HCT116 (cell line): ENCODE measurements at regions not wholly inside any gene's neighbourhood (a gene's known extent, or its start where the extent isn't known, plus 50 kb on each side); places are given as distances from the start of the nearest gene placed in this dataset.

Experiments used
- ATAC-seq: fragments of 200-7000 bp; cut with Tn5 transposase; 2 replicates; pipeline ENCODE4 v1.9.1; 2020; ENCODE audit warnings: mild to moderate bottlenecking, moderate library complexity
- BruUV-seq: library from RNA; stranded (reverse); fragments of 400-500 nt; replicated peaks from 2 replicates; lab custom pipeline; 2021; lab: Mats Ljungman, UMichigan
- CTCF ChIA-PET: fragments of 300-600 bp; sonication (Branson Sonifier 250); formaldehyde crosslinking; loops from one replicate; lab custom pipeline; 2021; ENCODE audit warnings: antibody characterized with exemption; lab: Charles Lee
- POLR2A ChIA-PET: fragments of 300-600, 350-600 bp; sonication (Branson Sonifier 250); formaldehyde crosslinking; loops from one replicate; lab custom pipeline; 2021; ENCODE audit warnings: antibody characterized with exemption; lab: Charles Lee
- RAD21 ChIA-PET, 2 experiments: fragments of 300-600 bp; sonication (Branson Sonifier 250); formaldehyde crosslinking; loops; one replicate each; lab custom pipeline; 2023; ENCODE audit warnings: low total read pairs in 2 of 2; ENCODE audit not compliant: uncharacterized antibody in 2 of 2, unreplicated experiment in 2 of 2, low non-redundant PET in 1 of 2; lab: Charles Lee
- DNase-seq: peaks from one replicate; pipeline ENCODE4 v3.0.0-alpha.2; 2010; ENCODE audit warnings: low read depth, low spot score
- H2AFZ ChIP-seq: fragments of 200-600 bp; shearing (Covaris generic), sonication (generic); 2 replicates; pipeline ENCODE4 v1.6.1; 2017; ENCODE audit warnings: low read depth, mixed run types, mixed read lengths, antibody characterized with exemption, low read length; ENCODE audit not compliant: poor library complexity, severe bottlenecking
- H3K27ac ChIP-seq: 2 replicates; pipeline ENCODE4 v1.5.1; 2012; ENCODE audit warnings: low read depth, low read length
- H3K27me3 ChIP-seq: fragments of 200-600 bp; sonication (generic); 2 replicates; pipeline ENCODE4 v1.6.1; 2016; ENCODE audit warnings: mixed run types, low read length, mixed read lengths; ENCODE audit not compliant: insufficient read depth
- H3K36me3 ChIP-seq, 2 experiments: fragments of 200-500 bp in 1 of 2; fragments of 200-600 bp in 1 of 2; sonication (Bioruptor generic) in 1 of 2; sonication (generic) in 1 of 2; 2 replicates each; pipeline versions ENCODE4 v1.5.1 to v1.6.1; 2014 to 2016; ENCODE audit warnings: low read length in 2 of 2, inconsistent platforms in 1 of 2, mixed read lengths in 1 of 2, mixed run types in 1 of 2; ENCODE audit not compliant: insufficient read depth in 2 of 2, control insufficient read depth in 1 of 2
- H3K4me1 ChIP-seq, 2 experiments: fragments of 200-600 bp in 1 of 2; sonication (generic) in 1 of 2; 2 replicates each; pipeline versions ENCODE4 v1.5.1 to v1.6.1; 2012 to 2017; ENCODE audit warnings: low read length in 2 of 2, inconsistent platforms in 1 of 2, mild to moderate bottlenecking in 1 of 2, mixed read lengths in 1 of 2, mixed run types in 1 of 2, moderate library complexity in 1 of 2; ENCODE audit not compliant: insufficient read depth in 2 of 2, control insufficient read depth in 1 of 2
- H3K4me2 ChIP-seq: fragments of 200-600 bp; sonication (generic); 2 replicates; pipeline ENCODE4 v1.6.1; 2017; ENCODE audit warnings: mixed run types, low read length, mixed read lengths
- H3K4me3 ChIP-seq, 2 experiments: fragments of 200-600 bp in 1 of 2; sonication (generic) in 1 of 2; replicated peaks in 1 of 2; 2 replicates each; pipeline ENCODE4 v1.5.1; 2011 to 2016; ENCODE audit warnings: low read length in 2 of 2, control low read depth in 1 of 2, low read depth in 1 of 2, mild to moderate bottlenecking in 1 of 2, mixed read lengths in 1 of 2, mixed run types in 1 of 2
- H3K79me2 ChIP-seq: fragments of 200-600 bp; sonication (generic); 2 replicates; pipeline ENCODE4 v1.6.1; 2017; ENCODE audit warnings: mild to moderate bottlenecking, mixed run types, low read length, moderate library complexity, mixed read lengths; ENCODE audit not compliant: insufficient read depth
- H3K9ac ChIP-seq: fragments of 200-600 bp; sonication (generic); 2 replicates; pipeline ENCODE4 v1.6.1; 2016; ENCODE audit warnings: low read length, mixed read lengths
- H3K9me2 ChIP-seq: fragments of 200-600 bp; sonication (generic), shearing (Covaris generic); 2 replicates; pipeline ENCODE4 v1.6.1; 2017; ENCODE audit warnings: mixed run types, mild to moderate bottlenecking, moderate library complexity; ENCODE audit not compliant: insufficient read depth
- H3K9me3 ChIP-seq, 2 experiments: fragments of 200-500 bp in 1 of 2; fragments of 200-600 bp in 1 of 2; sonication (Bioruptor generic) in 1 of 2; sonication (generic) in 1 of 2; 2 replicates each; pipeline ENCODE4 v1.6.1; 2014 to 2017; ENCODE audit warnings: low read length in 2 of 2, mixed read lengths in 2 of 2, inconsistent platforms in 1 of 2, low read depth in 1 of 2, mild to moderate bottlenecking in 1 of 2, mixed run types in 1 of 2, moderate library complexity in 1 of 2; ENCODE audit not compliant: control insufficient read depth in 1 of 2, insufficient read depth in 1 of 2
- H4K20me1 ChIP-seq: fragments of 200-600 bp; sonication (generic), shearing (Covaris generic); 2 replicates; pipeline ENCODE4 v1.6.1; 2017; ENCODE audit warnings: mixed run types, mild to moderate bottlenecking, moderate library complexity; ENCODE audit not compliant: insufficient read depth
- ATF3 ChIP-seq: IDR thresholded peaks from 2 replicates; pipeline ENCODE4 v1.6.1; 2012
- CEBPB ChIP-seq: IDR thresholded peaks from 2 replicates; pipeline ENCODE4 v1.6.1; 2012; ENCODE audit warnings: low read depth
- CTCF ChIP-seq, 3 experiments: fragments of 200-600 bp in 1 of 3; sonication (generic) in 1 of 3; IDR thresholded peaks in 2 of 3; conservative IDR thresholded peaks in 1 of 3; 2 replicates each; pipeline ENCODE4 v1.5.1; 2012 to 2017; ENCODE audit warnings: low read depth in 2 of 3, low read length in 2 of 3, antibody characterized with exemption in 1 of 3, borderline replicate concordance in 1 of 3, control low read depth in 1 of 3, mild to moderate bottlenecking in 1 of 3, mixed read lengths in 1 of 3, mixed run types in 1 of 3, moderate library complexity in 1 of 3; ENCODE audit not compliant: insufficient read depth in 1 of 3
- ELF1 ChIP-seq: IDR thresholded peaks from 2 replicates; pipeline ENCODE4 v1.6.1; 2012; ENCODE audit warnings: low read depth, borderline replicate concordance
- EZH2 ChIP-seq: fragments of 200-600 bp; sonication (generic); IDR thresholded peaks from 2 replicates; pipeline ENCODE4 v1.6.1; 2017; ENCODE audit warnings: antibody characterized with exemption, mixed run types
- EZH2phosphoT487 ChIP-seq: fragments of 200-600 bp; IDR thresholded peaks from 2 replicates; pipeline ENCODE4 v1.6.1; 2018; ENCODE audit warnings: antibody characterized with exemption, borderline replicate concordance
- FOSL1 ChIP-seq: IDR thresholded peaks from 2 replicates; pipeline ENCODE4 v1.6.1; 2012; ENCODE audit warnings: low read depth
- POLR2A ChIP-seq: IDR thresholded peaks from 2 replicates; pipeline ENCODE4 v1.7.0; 2011; ENCODE audit warnings: borderline replicate concordance; ENCODE audit not compliant: insufficient read depth, insufficient read length; ENCODE audit errors: extremely low read depth
- POLR2AphosphoS5 ChIP-seq: IDR thresholded peaks from 2 replicates; pipeline ENCODE4 v1.6.1; 2011; ENCODE audit warnings: mild to moderate bottlenecking, low read depth, low read length, moderate library complexity
- RAD21 ChIP-seq: IDR thresholded peaks from 2 replicates; pipeline ENCODE4 v1.6.1; 2012; ENCODE audit warnings: low read depth, mild to moderate bottlenecking
- REST ChIP-seq: IDR thresholded peaks from 2 replicates; pipeline ENCODE4 v1.6.1; 2012; ENCODE audit warnings: low read depth
- SIN3A ChIP-seq: IDR thresholded peaks from 2 replicates; pipeline ENCODE4 v1.6.1; 2012; ENCODE audit warnings: low read depth
- SP1 ChIP-seq: IDR thresholded peaks from 2 replicates; pipeline ENCODE4 v1.6.1; 2012; ENCODE audit warnings: low read depth
- intact Hi-C: fragments of 100-400 bp; cut with micrococcal nuclease; formaldehyde crosslinking; loops from 2 replicates; pipeline ENCODE4 v1.10.0; 2022

GRCh38 chr12:34390846-34391700, 368.8 kb downstream of the ALG10 start:
- TF ChIP-seq CTCF (IDR thresholded peaks at IDR 0.05 in 2 of 3, conservative IDR thresholded peaks at IDR 0.05 in 1 of 3; ENCODE audit: borderline replicate concordance in 1 of 3, insufficient read depth in 1 of 3, low read depth in 2 of 3, low read length in 2 of 3) (no peak), SIN3A (no peak)
- no peak overlapping the region for H3K4me3 ChIP-seq
- intact Hi-C loops = no loop called here
- no peak overlapping the region for H3K4me2 ChIP-seq
- POLR2A ChIA-PET = no interaction called here
- no peaks in the 10 kb centered on the region for H4K20me1 ChIP-seq
- H3K27ac ChIP-seq = no peak overlapping the region
- no peak overlapping the region for H2AFZ ChIP-seq
- H3K4me1 ChIP-seq = no peaks in the 10 kb centered on the region
- DNase-seq (no peak), ATAC-seq (no peak)
- no TSS peak for BruUV-seq
- no peak overlapping the region for H3K9ac ChIP-seq
- H3K79me2 ChIP-seq = no peaks in the 10 kb centered on the region
- RAD21 ChIA-PET = no interaction called here
- no peaks in the 10 kb centered on the region for H3K27me3 ChIP-seq
- CTCF ChIA-PET = no interaction called here
- no peaks in the 10 kb centered on the region for H3K9me2 ChIP-seq
- H3K9me3 ChIP-seq = no peaks in the 10 kb centered on the region
- H3K36me3 ChIP-seq = no peaks in the 10 kb centered on the region

- H3K4me3 ChIP-seq = no peak overlapping the region
- POLR2A ChIA-PET = no interaction called here
- no peak overlapping the region for H3K27ac ChIP-seq
- DNase-seq = no peak
- ATAC-seq = no peak
- H3K79me2 ChIP-seq = no peaks in the 10 kb centered on the region
- BruUV-seq = no TSS peak
- H3K9ac ChIP-seq = no peak overlapping the region
- no peak overlapping the region for H3K4me2 ChIP-seq
- H3K9me3 ChIP-seq = no peaks in the 10 kb centered on the region
- H4K20me1 ChIP-seq = no peaks in the 10 kb centered on the region
- RAD21 ChIA-PET = no interaction called here
- H3K9me2 ChIP-seq = no peaks in the 10 kb centered on the region
- H2AFZ ChIP-seq = no peak overlapping the region
- no peaks in the 10 kb centered on the region for H3K4me1 ChIP-seq
- no peaks in the 10 kb centered on the region for H3K36me3 ChIP-seq
- intact Hi-C loops = no loop called here
- CTCF ChIA-PET = no interaction called here
- H3K27me3 ChIP-seq = no peaks in the 10 kb centered on the region
- no peak for TF ChIP-seq FOSL1
- no peak for TF ChIP-seq CEBPB
- TF ChIP-seq REST = no peak
- no peak for TF ChIP-seq EZH2
- no peak for TF ChIP-seq EZH2phosphoT487
- no peak for TF ChIP-seq ATF3
- no peak for TF ChIP-seq RAD21
- TF ChIP-seq SIN3A = no peak
- TF ChIP-seq POLR2A = no peak
- TF ChIP-seq ELF1 = no peak
- no peak for TF ChIP-seq POLR2AphosphoS5
- TF ChIP-seq SP1 = no peak
Measured at GRCh38 chr12:34391771-34392581, 369.7 kb downstream of the ALG10 start.
